GM10248 (cell line): ENCODE measurements at regions not wholly inside any gene's neighbourhood (a gene's known extent, or its start where the extent isn't known, plus 50 kb on each side); places are given as distances from the start of the nearest gene placed in this dataset.

Experiments used
- CTCF ChIA-PET: fragments of 300-600 bp; sonication (Branson Sonifier 250); formaldehyde crosslinking; extraction: SDS; loops from one replicate; lab custom pipeline; 2021; ENCODE audit warnings: antibody characterized with exemption; lab: Yijun Ruan, JAX
- POLR2A ChIA-PET: fragments of 350-650 bp; sonication (Branson Sonifier 250); formaldehyde crosslinking; extraction: SDS; loops from one replicate; lab custom pipeline; 2020; ENCODE audit warnings: antibody characterized with exemption; lab: Yijun Ruan, JAX
- DNase-seq: peaks from one replicate; pipeline ENCODE4 v3.0.0; 2012; ENCODE audit errors: extremely low spot score
- CTCF ChIP-seq: IDR thresholded peaks from 2 replicates; pipeline ENCODE4 v1.5.1; 2012; ENCODE audit warnings: mild to moderate bottlenecking, low read depth; ENCODE audit errors: extremely low read depth, missing control alignments, control extremely low read depth

GRCh38 chr14:55884819-55885218, 233.4 kb upstream of the PELI2 start:
- no peak for DNase-seq
- ChIA-PET POLR2A (no interaction called here), CTCF (no interaction called here)
- TF ChIP-seq CTCF = no peak

- ChIA-PET CTCF (no interaction called here), POLR2A (no interaction called here)
- TF ChIP-seq CTCF = no peak
- no peak for DNase-seq
These were observed 229.1 kb upstream of the PELI2 start for GRCh38 chr14:55889124-55889523.

GRCh38 chr14:55891692-55892091, 226.5 kb upstream of the PELI2 start:
- TF ChIP-seq CTCF = no peak
- ChIA-PET CTCF (no interaction called here), POLR2A (no interaction called here)
- DNase-seq = no peak

GRCh38 chr14:55892906-55893305, 225.3 kb upstream of the PELI2 start:
- POLR2A ChIA-PET = no interaction called here

GRCh38 chr14:55893705-55894104, 224.5 kb upstream of the PELI2 start:
- TF ChIP-seq CTCF = no peak
- ChIA-PET CTCF (interaction anchor here (1.3 kb wide), 1 partner anchor 33 kb away, joined by 3 read pairs; no protein-coding TSS in a partner anchor), POLR2A (no interaction called here)
- no peak for DNase-seq

More at GRCh38 chr14:55892906-55893305, 225.3 kb upstream of the PELI2 start:
- DNase-seq = no peak
- TF ChIP-seq CTCF = no peak
- CTCF ChIA-PET = interaction anchor here (1.0 to 1.3 kb wide), 2 partner anchors 23 to 32 kb away, joined by 3 read pairs; no protein-coding TSS in a partner anchor

- POLR2A ChIA-PET = no interaction called here
- no peak for TF ChIP-seq CTCF
- no peak for DNase-seq
- CTCF ChIA-PET = no interaction called here
These were observed 221.2 kb upstream of the PELI2 start for GRCh38 chr14:55897031-55897430.

- CTCF ChIA-PET = no interaction called here
These were observed 219.3 kb upstream of the PELI2 start for GRCh38 chr14:55898938-55899337.

More at GRCh38 chr14:55898938-55899337, 219.3 kb upstream of the PELI2 start:
- no peak for DNase-seq
- POLR2A ChIA-PET = no interaction called here
- TF ChIP-seq CTCF = no peak
